ENCODE measurements at regions not wholly inside any gene's neighbourhood (a gene's known extent, or its start where the extent isn't known, plus 50 kb on each side); places are given as distances from the start of the nearest gene placed in this dataset.
A peak's percentile ranks its signal among the peaks of the same experiment; 100 is the strongest.

- H2AFZ ChIP-seq (ENCODE audit: low read depth, low read length), result no peak overlapping the region
- no peaks in the 10 kb centered on the region for H3K9me2 ChIP-seq (ENCODE audit: insufficient read depth, low read length)
- no peaks in the 10 kb centered on the region for H3K36me3 ChIP-seq (ENCODE audit: insufficient read depth, low read length)
- no peaks in the 10 kb centered on the region for H4K20me1 ChIP-seq (ENCODE audit: insufficient read depth)
- no peak overlapping the region for H3K27ac ChIP-seq (ENCODE audit: low read length)
- no peak for TF ChIP-seq EZH2 (IDR thresholded peaks at IDR 0.05; ENCODE audit: borderline replicate concordance, insufficient read depth, low read length, poor library complexity, severe bottlenecking)
- peak; percentile 21 for TF ChIP-seq CTCF (IDR thresholded peaks at IDR 0.05; ENCODE audit: poor library complexity, severe bottlenecking)
- no peak for TF ChIP-seq MXI1 (conservative IDR thresholded peaks at IDR 0.05; ENCODE audit: poor library complexity, severe bottlenecking)
- TF ChIP-seq RAD21 (conservative IDR thresholded peaks at IDR 0.05), result no peak
- TF ChIP-seq REST (IDR thresholded peaks at IDR 0.05; ENCODE audit: borderline replicate concordance), result no peak
- no peak for TF ChIP-seq POLR2AphosphoS5 (IDR thresholded peaks at IDR 0.05)
- no peak overlapping the region for H3K4me3 ChIP-seq (ENCODE audit: low read length)
- H3K79me2 ChIP-seq (replicated peaks; ENCODE audit: insufficient read depth, low read length), result no peaks in the 10 kb centered on the region
- no peaks in the 10 kb centered on the region for H3F3A ChIP-seq (ENCODE audit: insufficient read depth, low read length, poor library complexity, severe bottlenecking)
- no peak overlapping the region for H3K9ac ChIP-seq (ENCODE audit: low read length)
- no peaks in the 10 kb centered on the region for H3K27me3 ChIP-seq (ENCODE audit: insufficient read depth, low read depth, low read length)
- H3K9me3 ChIP-seq (ENCODE audit: low read length), result no peaks in the 10 kb centered on the region
- no peak overlapping the region for H3K4me2 ChIP-seq (ENCODE audit: low read length)
These were observed 631.8 kb downstream of the AJAP1 start for GRCh38 chr1:5286244-5286643.

GRCh38 chr1:5274527-5274926, 620.1 kb downstream of the AJAP1 start:
- H3K9ac ChIP-seq (ENCODE audit: low read length), result no peak overlapping the region
- no peaks in the 10 kb centered on the region for H3K9me2 ChIP-seq (ENCODE audit: insufficient read depth, low read length)
- TF ChIP-seq TAF1 (IDR thresholded peaks at IDR 0.05; ENCODE audit: low read depth), result no peak
- TF ChIP-seq CTCF (IDR thresholded peaks at IDR 0.05; ENCODE audit: poor library complexity, severe bottlenecking), result no peak
- TF ChIP-seq EZH2 (IDR thresholded peaks at IDR 0.05; ENCODE audit: borderline replicate concordance, insufficient read depth, low read length, poor library complexity, severe bottlenecking), result no peak
- TF ChIP-seq RAD21 (conservative IDR thresholded peaks at IDR 0.05), result no peak
- TF ChIP-seq MXI1 (conservative IDR thresholded peaks at IDR 0.05; ENCODE audit: poor library complexity, severe bottlenecking), result no peak
- TF ChIP-seq EP300 (conservative IDR thresholded peaks at IDR 0.05; ENCODE audit: poor library complexity, severe bottlenecking), result no peak
- TF ChIP-seq SMC3 (conservative IDR thresholded peaks at IDR 0.05; ENCODE audit: poor library complexity), result no peak
- no peak for TF ChIP-seq REST (IDR thresholded peaks at IDR 0.05; ENCODE audit: borderline replicate concordance)
- no peak for TF ChIP-seq POLR2AphosphoS5 (IDR thresholded peaks at IDR 0.05)
- no peaks in the 10 kb centered on the region for H3K79me2 ChIP-seq (replicated peaks; ENCODE audit: insufficient read depth, low read length)
- no peak overlapping the region for H3K27ac ChIP-seq (ENCODE audit: low read length)
- no peaks in the 10 kb centered on the region for H3K27me3 ChIP-seq (ENCODE audit: insufficient read depth, low read depth, low read length)
- no peaks in the 10 kb centered on the region for H4K20me1 ChIP-seq (ENCODE audit: insufficient read depth)
- H3K9me3 ChIP-seq (ENCODE audit: low read length), result no peaks in the 10 kb centered on the region
- no peaks in the 10 kb centered on the region for H3K36me3 ChIP-seq (ENCODE audit: insufficient read depth, low read length)
- H3F3A ChIP-seq (ENCODE audit: insufficient read depth, low read length, poor library complexity, severe bottlenecking), result no peaks in the 10 kb centered on the region
- no peak overlapping the region for H2AFZ ChIP-seq (ENCODE audit: low read depth, low read length)
- H3K4me2 ChIP-seq (ENCODE audit: low read length), result no peak overlapping the region
- H3K4me3 ChIP-seq (ENCODE audit: low read length), result no peak overlapping the region
